Germinal center (tissue), 1 donor: ENCODE measurements at regions not wholly inside any gene's neighbourhood (a gene's known extent, or its start where the extent isn't known, plus 50 kb on each side); places are given as distances from the start of the nearest gene placed in this dataset.
"Not testable (repeated sequence)": the region's sequence is repeated elsewhere in the genome, so short reads cannot be mapped to it uniquely, and the experiment has no call there.

Source experiments
- DNase-seq: peaks from one replicate; pipeline ENCODE4 v3.0.0; 2012; ENCODE audit warnings: mixed read lengths, low spot score

GRCh38 chr9:108400297-108400696, 455.5 kb downstream of the ACTL7B start:
- DNase-seq, result no peak

DNA sequence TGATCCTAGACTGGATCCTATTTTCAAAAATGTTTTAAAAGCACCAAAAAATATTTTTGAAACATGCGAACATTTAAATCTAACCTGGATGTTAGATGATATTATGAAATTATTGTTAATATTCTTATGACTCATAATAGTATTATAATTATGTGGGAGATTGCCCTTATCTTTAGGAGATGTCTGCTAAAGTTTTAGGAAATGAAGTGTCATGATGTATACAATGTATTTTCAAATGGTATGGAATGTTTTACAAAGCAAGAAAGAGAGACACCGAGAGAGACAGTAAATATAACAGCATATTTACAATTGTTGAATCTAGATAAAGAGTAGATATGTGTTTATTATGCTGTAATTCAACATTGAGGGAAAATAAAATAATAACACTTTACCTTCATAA, 455.9 kb downstream of the ACTL7B start:
- DNase-seq, result no peak

DNA sequence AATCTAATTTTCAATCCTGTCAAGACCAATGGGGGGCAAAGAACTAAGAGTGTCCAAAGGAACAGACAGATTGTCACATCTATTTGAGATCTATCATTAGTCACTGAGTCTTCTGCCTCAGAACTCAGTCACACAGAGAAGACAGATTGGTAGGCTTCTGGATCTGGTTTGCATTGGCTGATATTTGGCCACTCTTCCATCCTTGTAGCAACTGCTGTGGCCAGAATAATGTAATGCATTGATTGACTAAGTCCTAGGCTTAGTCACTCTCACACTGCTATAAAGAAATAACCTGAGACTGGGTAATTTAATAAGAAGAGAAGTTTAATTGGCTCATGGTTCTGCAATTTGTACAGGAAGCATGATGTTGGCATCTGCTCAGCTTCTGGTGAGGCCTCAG, 458.5 kb downstream of the ACTL7B start:
- DNase-seq, result no peak

DNA sequence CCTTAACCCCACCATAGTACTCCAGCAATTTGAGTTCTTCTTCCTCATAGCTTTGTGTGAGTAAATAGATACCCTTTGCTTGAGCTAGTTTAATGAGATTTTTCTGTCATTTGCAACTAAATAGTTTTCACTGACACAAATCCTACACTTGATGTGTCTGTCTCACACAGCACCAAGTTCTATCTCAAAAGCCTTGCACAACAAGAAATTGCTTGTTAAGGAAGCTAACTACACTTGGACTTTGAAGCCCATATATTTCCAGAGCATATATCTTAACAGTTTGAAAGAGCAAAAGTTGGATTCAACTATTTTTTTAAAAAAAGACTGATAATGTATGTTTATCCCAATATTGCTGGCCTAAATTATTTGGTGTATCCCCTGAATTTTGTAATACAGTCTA, 459.2 kb downstream of the ACTL7B start:
- DNase-seq, result no peak

DNA sequence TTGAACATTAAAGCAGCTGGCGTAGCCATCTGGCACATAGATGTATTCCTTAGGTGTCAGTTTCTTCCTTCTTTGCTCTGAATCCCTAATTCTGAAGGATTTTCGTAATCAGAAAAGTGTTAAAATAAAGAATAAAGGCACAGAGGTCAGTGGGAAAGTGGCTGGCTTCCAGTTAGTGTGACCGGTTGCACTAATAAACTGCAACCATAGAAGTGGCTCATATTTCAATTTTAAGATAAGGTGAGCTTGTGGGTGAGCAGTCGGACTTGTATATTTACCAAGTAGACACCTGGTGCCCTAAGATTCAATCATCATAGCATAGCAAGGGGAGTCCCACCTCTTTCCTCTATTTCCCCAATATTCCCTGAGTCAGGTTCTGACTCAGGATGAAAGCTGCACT, 459.6 kb downstream of the ACTL7B start:
- DNase-seq, result no peak

DNA sequence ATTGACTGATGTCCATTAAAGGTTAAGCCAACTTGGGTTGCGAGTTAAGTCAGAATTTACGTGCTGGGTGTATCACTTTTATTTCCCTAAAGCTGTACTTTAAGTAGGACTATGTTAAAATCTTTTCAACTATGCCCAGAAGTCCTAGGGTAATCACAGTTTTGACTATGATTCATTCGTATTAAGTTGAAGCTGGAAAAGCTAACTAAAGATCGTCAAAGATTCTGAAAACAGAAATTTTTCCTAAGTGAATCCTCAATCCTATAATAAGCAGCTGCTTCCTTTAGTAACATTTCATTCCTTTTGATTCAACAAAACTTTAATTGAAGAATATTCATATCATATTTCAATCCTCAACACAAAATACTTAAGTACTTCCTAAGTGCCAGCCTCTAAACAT, 460.4 kb downstream of the ACTL7B start:
- DNase-seq, result no peak

GRCh38 chr9:108394726-108395125, 461.1 kb downstream of the ACTL7B start:
- no peak for DNase-seq

- DNase-seq, result not testable (repeated sequence)
Measured at GRCh38 chr9:108393481-108394001, 462.2 kb downstream of the ACTL7B start.

DNA sequence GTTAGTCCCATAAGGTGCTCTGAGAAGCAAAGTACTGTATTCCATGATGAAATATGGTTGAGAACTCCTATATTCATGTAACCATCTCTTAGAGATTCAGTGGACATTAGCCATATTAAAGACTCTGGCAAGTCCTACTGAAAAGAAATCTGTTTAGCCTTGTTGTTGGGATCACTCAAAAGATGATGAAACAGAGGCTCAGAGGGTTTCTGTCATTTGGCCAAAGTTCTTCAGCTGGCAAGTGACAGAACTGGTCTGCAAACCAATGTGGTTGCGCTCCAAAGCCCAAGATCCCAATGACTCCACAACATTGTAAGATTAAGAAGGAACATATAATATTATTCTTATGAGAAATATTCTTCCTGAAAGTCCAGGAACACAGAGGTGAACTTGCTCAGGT, 462.9 kb downstream of the ACTL7B start:
- DNase-seq, result no peak

DNA sequence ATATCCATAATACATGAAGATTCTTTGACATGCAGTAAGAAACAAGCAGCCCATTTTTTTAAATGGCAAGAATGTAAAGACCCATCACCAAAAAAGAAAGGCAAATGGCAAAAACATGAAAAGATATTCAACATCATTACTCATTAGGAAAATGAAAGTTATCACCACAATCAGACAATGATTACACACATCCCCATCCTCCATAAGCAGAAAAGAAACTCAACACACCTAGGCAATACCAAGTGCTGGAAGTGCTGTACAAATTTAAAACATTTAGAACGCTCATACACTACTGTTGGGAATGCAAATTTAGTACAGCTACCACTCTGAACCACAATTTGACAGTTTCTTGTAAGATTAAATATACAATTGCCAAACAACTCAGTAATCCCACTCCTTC, 466.7 kb downstream of the ACTL7B start:
- no peak for DNase-seq

GRCh38 chr9:108386859-108387384, 468.9 kb downstream of the ACTL7B start:
- no peak for DNase-seq

DNA sequence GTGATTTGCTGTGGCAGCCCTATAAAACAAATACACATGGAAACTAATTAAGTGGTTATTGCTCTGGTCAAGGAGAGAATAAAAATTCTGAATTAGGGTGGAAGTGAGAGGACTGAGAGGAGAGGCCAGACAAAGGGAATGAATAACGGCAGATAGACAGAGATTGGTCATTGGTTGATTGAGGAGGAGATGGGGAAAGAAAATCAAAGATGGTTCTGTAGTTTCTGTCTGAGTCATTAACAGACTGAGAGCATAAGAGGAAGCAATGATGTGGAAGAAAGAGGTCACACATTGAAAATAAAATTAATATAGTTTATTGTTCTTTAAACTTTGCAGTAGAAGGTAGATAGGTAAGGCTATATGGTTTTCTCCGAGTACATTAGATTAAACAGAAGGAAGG, 469.8 kb downstream of the ACTL7B start:
- DNase-seq, result no peak

DNA sequence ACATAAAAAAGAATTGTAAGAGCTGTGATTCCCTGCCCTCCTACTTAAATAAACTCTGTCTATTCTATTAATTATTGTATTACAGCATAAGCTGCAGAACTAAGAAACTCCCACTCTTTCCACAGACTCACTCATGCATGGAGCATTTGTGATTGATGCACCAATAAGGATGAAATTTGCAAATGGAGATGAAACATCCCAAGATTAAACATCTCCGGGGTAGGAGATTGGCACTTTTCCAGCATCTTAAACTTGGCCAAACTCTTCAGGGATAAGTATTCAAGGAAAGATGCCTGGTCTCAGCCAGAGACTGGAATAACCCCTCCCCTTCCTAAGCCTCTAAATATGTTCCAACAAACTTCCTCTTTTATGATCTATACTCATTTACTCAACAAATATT, 472.0 kb downstream of the ACTL7B start:
- DNase-seq, result no peak

GRCh38 chr9:108382310-108382709, 473.5 kb downstream of the ACTL7B start:
- DNase-seq, result no peak

DNA sequence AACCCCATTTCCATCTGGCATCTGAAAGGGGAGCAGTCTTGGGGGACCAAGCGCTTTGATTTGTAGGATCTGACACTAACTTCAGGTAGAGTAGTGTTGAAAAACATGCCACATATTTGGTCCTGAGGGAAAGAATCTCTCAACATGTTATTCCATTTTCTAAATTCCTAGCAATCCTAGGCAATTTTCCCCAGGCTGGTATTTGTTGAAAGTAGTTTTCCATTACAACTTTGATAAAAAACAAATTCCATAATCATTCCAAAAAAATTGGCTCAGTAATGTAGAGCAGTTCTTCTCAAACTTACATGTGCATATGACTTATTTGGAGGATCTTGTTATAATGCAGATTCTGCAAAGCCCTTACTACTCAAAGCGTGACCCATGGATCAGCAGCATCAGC, 477.9 kb downstream of the ACTL7B start:
- DNase-seq, result no peak

DNA sequence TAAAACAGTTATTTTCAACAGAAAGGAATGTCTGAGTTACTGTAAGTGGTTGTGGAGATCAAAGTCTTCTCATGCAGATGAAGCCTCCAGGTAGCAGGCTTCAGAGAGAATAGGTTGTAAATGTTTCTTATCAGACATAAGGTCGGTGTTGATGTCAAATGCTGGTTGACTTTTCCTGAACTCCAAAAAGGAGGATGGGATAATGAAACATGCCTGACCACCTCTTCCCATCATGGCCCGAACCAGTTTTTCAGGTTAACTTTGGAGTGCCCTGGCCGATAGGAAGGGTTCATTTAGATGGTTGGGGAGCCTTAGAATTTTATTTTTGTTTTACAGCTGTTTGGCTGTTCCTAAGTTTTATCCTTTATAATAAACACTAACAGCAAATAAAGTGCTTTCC, 478.4 kb downstream of the ACTL7B start:
- DNase-seq, result no peak

DNA sequence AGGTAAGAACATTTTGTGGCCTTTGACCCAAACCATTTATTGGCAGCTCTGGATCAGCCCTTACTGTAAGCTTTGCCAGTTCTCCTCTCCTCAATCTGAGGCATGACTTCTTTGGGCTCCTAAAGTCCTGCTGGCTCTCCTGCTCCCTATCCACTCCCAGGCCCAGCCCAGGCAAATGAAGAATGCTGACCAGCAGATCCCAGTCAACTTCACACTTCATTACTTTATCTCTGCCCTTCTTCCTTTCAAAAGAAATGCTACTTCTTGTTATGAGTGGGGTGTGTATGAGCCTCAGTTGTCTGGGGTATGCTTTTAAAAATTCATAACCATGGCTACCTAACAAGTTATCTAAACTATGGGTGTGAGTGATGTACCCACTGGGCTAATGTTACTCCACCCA, 479.6 kb downstream of the ACTL7B start:
- no peak for DNase-seq

GRCh38 chr9:108374626-108375025, 481.2 kb downstream of the ACTL7B start:
- DNase-seq, result no peak

- no peak for DNase-seq
Measured at GRCh38 chr9:108367188-108367587, 488.6 kb downstream of the ACTL7B start.

GRCh38 chr9:108363311-108363710, 492.5 kb downstream of the ACTL7B start:
- DNase-seq, result no peak

DNA sequence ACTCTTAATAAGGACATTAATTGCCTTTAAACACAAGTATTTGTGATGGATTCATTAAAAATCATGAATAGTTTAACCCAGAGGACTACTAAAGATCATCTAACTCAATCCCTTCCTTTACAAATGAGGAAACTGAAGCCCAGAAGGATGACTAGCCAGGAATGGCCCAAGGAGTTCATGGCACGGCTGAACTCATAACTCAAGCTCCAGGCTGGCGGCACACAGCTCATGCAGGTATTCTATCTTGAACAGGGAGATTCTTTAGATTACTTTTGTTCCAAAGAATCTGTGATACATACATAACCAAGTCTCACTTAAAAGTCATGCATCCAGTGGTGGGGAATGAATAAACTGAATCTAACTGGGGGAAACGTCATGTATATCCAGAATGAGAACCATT, 495.5 kb downstream of the ACTL7B start:
- no peak for DNase-seq

DNA sequence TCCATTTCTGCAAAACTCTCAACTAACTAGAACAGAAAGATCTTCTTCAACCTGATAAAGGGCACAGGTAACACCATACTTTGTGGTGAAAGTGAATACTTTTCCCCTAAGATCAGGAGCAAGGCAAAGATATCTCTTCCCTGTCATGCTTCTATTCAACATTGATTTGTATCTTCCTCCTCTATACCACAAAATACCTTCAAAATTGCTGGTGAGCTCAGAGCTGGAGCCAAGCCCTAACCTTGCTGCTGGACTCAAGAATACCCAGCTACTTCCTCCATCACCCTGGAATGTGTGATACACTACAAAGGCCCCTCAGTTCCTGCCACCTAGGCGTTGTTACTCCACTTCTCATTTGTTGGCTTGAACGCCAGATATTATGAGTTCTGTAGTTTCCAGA, 499.0 kb downstream of the ACTL7B start:
- DNase-seq, result no peak

- no peak for DNase-seq
Measured at GRCh38 chr9:108351571-108351970, 504.2 kb downstream of the ACTL7B start.

DNA sequence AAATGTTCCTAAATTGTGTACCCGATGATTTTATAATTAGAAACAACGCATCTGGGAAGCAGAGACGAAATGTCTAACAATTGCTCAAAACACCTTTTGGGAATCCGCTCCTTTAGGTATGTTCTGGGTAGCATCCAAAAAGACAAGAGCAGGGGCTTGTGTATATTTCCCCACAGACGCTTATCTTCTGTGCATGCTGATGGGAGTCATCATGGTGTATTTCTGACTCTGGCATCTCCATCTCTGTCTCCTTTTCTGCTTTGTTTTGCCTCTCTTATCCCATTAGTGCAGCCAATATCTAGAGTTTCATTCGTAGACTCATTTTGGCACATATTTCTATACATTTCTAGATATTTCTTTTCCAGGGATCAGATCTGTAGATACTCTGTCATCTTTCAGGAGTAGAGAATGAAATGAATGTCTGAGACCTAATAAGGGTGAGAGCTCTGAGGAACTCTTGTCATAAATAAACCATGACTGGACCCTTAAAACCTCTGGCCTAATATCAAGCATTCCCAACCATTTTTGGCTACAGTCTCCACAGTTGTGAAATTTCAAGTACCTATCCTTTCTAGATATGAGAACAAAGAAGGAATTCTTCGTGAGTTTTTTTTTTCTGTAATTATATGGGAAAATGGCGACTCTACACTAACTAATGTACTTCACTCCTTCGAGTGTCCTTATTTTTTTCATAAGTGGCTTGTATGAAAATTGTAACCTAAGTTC, 508.2 kb downstream of the ACTL7B start:
- DNase-seq, result no peak
